ENCODE measurements at regions not wholly inside any gene's neighbourhood (a gene's known extent, or its start where the extent isn't known, plus 50 kb on each side); places are given as distances from the start of the nearest gene placed in this dataset.
A peak's percentile ranks its signal among the peaks of the same experiment; 100 is the strongest.

DNA sequence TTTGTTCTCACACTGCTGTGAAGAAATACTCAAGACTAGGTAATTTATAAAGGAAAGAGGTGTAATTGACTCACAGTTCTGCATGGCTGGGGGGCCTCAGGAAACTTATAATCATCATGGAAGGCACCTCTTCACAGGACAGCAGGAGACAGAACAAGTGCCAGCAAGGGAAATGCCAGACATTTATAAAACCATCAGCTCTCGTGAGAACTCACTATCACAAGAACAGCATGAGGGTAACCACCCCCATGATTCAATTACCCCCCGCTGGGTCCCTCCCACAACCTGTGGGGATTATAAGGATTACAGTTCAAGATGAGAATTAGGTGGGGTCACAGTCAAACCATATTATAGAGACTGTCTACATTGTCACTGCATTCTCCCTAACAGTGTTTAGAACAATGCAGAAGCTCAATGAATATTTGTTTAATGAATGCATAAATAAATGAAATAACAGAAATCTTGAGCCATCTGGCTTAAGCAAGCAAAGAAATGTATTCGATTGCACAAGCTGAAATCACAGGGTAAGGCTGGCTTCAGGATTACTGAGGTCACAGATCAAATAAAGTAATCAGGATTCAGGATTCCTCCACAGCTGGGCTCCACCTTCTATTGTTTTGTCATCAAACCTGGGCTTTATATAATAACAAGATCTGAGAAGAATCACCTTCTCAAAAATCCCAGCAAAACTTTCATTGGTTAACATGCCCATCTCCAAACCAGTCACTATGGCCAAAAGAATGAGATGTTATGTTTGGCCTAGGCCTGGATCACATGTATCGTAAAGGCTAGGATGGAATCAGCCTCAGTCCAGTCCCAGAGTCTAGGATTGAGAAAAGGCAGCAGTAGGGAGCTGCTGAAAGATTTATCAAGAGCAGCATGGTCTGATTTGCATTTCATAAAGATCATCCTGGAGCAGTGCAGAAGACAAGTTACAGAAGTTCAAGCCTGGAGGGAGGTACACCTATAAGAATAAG is 137.8 kb upstream of the UBASH3B start:
- no peak for TF ChIP-seq POLR2AphosphoS5 (IDR thresholded peaks at IDR 0.05)
- no peak for TF ChIP-seq EP300 (IDR thresholded peaks at IDR 0.05)
- no peak for TF ChIP-seq POLR2A (IDR thresholded peaks at IDR 0.05)
- TF ChIP-seq, protein P1, sequence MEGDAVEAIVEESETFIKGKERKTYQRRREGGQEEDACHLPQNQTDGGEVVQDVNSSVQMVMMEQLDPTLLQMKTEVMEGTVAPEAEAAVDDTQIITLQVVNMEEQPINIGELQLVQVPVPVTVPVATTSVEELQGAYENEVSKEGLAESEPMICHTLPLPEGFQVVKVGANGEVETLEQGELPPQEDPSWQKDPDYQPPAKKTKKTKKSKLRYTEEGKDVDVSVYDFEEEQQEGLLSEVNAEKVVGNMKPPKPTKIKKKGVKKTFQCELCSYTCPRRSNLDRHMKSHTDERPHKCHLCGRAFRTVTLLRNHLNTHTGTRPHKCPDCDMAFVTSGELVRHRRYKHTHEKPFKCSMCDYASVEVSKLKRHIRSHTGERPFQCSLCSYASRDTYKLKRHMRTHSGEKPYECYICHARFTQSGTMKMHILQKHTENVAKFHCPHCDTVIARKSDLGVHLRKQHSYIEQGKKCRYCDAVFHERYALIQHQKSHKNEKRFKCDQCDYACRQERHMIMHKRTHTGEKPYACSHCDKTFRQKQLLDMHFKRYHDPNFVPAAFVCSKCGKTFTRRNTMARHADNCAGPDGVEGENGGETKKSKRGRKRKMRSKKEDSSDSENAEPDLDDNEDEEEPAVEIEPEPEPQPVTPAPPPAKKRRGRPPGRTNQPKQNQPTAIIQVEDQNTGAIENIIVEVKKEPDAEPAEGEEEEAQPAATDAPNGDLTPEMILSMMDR (IDR thresholded peaks at IDR 0.05) = no peak
- H3K9me3 ChIP-seq = no peaks in the 10 kb centered on the region
- no peaks in the 10 kb centered on the region for H3K27me3 ChIP-seq
- no peaks in the 10 kb centered on the region for H3K4me1 ChIP-seq
- H3K27ac ChIP-seq = no peak overlapping the region
- peak; percentile 39 for ATAC-seq
- 67 to 75% methylated on average over 4 of the region's 4 CpGs for WGBS, 2 donors (ENCODE audit: low coverage in 1 of 2)
- H3K4me3 ChIP-seq = no peak overlapping the region
- no peaks in the 10 kb centered on the region for H3K36me3 ChIP-seq

DNA sequence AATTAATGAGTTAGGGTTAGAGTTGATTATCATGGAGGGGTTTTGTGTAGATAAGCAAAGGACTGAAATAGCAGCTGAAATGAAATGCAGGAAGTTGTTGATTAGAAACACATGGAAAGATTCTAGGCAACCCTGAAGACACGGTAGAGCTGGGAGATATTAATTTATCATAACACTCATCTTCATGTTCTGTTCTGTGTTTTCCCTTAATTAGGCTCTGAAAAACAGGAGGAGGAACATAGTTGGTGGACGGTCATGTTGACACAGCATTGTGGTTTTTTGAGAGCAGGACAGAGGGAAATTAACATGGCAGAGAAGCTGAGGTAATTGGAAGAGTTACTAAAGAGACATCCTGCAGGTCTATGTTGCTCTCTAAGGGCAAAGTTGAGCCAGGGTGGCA is 138.8 kb upstream of the UBASH3B start:
- H3K4me3 ChIP-seq = no peak overlapping the region
- H3K9me3 ChIP-seq = no peaks in the 10 kb centered on the region
- H3K27me3 ChIP-seq = no peaks in the 10 kb centered on the region
- no peaks in the 10 kb centered on the region for H3K4me1 ChIP-seq
- no peak for TF ChIP-seq EP300 (IDR thresholded peaks at IDR 0.05)
- no peak for TF ChIP-seq POLR2AphosphoS5 (IDR thresholded peaks at IDR 0.05)
- TF ChIP-seq, protein P1 (IDR thresholded peaks at IDR 0.05) = no peak
- no peak for TF ChIP-seq POLR2A (IDR thresholded peaks at IDR 0.05)
- WGBS, 2 donors (ENCODE audit: low coverage in 1 of 2) = 17 to 29% methylated on average over 1 to 2 of the region's 2 CpGs
- ATAC-seq = no peak
- no peak overlapping the region for H3K27ac ChIP-seq
- no peaks in the 10 kb centered on the region for H3K36me3 ChIP-seq

DNA sequence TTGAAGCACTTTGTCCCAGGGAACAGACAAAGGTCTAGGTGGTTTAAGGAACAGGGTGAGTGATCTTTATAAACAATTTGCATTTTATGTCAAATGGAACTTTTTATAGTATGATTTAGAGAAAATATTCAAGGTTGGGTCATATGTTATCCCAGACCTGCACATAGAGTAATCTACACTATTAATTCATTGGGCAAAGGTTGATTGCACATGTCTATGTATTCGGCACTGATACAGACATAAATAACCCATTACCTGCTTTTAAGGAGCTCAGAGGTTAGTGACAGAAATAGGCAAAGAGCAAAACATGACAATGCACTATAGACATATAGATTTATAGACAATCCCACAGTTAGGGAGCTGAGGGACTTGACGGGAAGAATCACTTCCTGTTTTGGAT is 141.5 kb upstream of the UBASH3B start:
- TF ChIP-seq POLR2A (IDR thresholded peaks at IDR 0.05) = no peak
- TF ChIP-seq, protein P1 (IDR thresholded peaks at IDR 0.05) = no peak
- TF ChIP-seq EP300 (IDR thresholded peaks at IDR 0.05) = no peak
- no peak for TF ChIP-seq POLR2AphosphoS5 (IDR thresholded peaks at IDR 0.05)
- no peak for ATAC-seq
- no peak overlapping the region for H3K4me3 ChIP-seq
- H3K4me1 ChIP-seq = no peaks in the 10 kb centered on the region
- 36 to 71% methylated on average over 2 of the region's 2 CpGs for WGBS, 2 donors (ENCODE audit: low coverage in 1 of 2)
- H3K36me3 ChIP-seq = no peaks in the 10 kb centered on the region
- no peaks in the 10 kb centered on the region for H3K27me3 ChIP-seq
- H3K9me3 ChIP-seq = no peaks in the 10 kb centered on the region
- H3K27ac ChIP-seq = no peak overlapping the region

DNA sequence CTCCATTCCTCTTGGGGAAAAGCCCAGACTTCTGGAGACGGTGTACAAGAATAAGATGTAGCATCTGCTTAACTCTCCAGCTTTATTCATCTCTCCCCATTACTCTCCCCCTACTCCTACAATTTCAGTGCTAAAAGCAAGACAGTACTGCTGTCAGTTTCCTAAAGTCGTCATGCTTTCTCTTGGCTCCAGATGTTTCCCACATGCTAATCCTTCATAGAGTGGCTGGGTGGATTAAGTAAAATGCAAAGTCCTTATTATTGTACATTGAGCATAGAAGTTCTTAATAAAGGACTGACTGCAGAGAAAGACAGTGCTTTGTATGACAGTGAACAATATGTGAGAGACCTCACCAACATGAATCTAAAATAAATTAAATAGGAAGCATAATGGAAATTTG is 142.2 kb upstream of the UBASH3B start:
- no peaks in the 10 kb centered on the region for H3K27me3 ChIP-seq
- ATAC-seq = no peak
- H3K36me3 ChIP-seq = no peaks in the 10 kb centered on the region
- 61 to 63% methylated on average over 2 of the region's 2 CpGs for WGBS, 2 donors (ENCODE audit: low coverage in 1 of 2)
- H3K4me1 ChIP-seq = no peaks in the 10 kb centered on the region
- TF ChIP-seq EP300 (IDR thresholded peaks at IDR 0.05) (no peak), POLR2A (IDR thresholded peaks at IDR 0.05) (no peak), POLR2AphosphoS5 (IDR thresholded peaks at IDR 0.05) (no peak)
- TF ChIP-seq, protein P1 (IDR thresholded peaks at IDR 0.05) = no peak
- no peak overlapping the region for H3K4me3 ChIP-seq
- H3K9me3 ChIP-seq = no peaks in the 10 kb centered on the region
- H3K27ac ChIP-seq = no peak overlapping the region

DNA sequence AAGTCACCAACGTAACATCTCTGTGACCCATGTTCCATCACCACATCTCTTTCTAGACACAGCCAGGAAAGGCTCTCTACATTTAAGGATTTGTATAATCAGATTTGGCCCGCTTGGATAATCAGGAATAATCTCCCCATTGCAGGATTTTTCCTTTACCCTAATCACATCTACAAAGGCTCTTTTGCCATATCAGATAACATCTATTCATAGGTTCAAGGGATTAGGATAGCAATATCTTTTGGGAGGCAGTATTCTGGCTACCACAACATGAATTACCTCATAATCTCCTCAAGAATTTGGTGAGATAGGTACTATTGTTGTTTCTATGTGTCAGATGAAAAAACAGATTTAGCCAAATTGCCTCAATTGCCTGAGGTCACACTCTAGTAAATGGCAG is 142.8 kb upstream of the UBASH3B start:
- H3K4me3 ChIP-seq = no peak overlapping the region
- 87 to 100% methylated on average over 1 to 2 of the region's 2 CpGs for WGBS, 2 donors (ENCODE audit: low coverage in 1 of 2)
- no peaks in the 10 kb centered on the region for H3K27me3 ChIP-seq
- no peak overlapping the region for H3K27ac ChIP-seq
- no peak for ATAC-seq
- H3K4me1 ChIP-seq = no peaks in the 10 kb centered on the region
- H3K36me3 ChIP-seq = no peaks in the 10 kb centered on the region
- H3K9me3 ChIP-seq = no peaks in the 10 kb centered on the region
- TF ChIP-seq EP300 (IDR thresholded peaks at IDR 0.05) = no peak
- TF ChIP-seq, protein P1 (IDR thresholded peaks at IDR 0.05) = no peak
- TF ChIP-seq POLR2AphosphoS5 (IDR thresholded peaks at IDR 0.05) = no peak
- no peak for TF ChIP-seq POLR2A (IDR thresholded peaks at IDR 0.05)
